ENCODE measurements at regions not wholly inside any gene's neighbourhood (a gene's known extent, or its start where the extent isn't known, plus 50 kb on each side); places are given as distances from the start of the nearest gene placed in this dataset.

- H3K9ac ChIP-seq (ENCODE audit: low read length) = no peak overlapping the region
- H3K27ac ChIP-seq (ENCODE audit: low read length) = no peak overlapping the region
- TF ChIP-seq EZH2 (optimal IDR thresholded peaks at IDR 0.05; ENCODE audit: low read depth, low read length) = no peak
- TF ChIP-seq, protein P1, sequence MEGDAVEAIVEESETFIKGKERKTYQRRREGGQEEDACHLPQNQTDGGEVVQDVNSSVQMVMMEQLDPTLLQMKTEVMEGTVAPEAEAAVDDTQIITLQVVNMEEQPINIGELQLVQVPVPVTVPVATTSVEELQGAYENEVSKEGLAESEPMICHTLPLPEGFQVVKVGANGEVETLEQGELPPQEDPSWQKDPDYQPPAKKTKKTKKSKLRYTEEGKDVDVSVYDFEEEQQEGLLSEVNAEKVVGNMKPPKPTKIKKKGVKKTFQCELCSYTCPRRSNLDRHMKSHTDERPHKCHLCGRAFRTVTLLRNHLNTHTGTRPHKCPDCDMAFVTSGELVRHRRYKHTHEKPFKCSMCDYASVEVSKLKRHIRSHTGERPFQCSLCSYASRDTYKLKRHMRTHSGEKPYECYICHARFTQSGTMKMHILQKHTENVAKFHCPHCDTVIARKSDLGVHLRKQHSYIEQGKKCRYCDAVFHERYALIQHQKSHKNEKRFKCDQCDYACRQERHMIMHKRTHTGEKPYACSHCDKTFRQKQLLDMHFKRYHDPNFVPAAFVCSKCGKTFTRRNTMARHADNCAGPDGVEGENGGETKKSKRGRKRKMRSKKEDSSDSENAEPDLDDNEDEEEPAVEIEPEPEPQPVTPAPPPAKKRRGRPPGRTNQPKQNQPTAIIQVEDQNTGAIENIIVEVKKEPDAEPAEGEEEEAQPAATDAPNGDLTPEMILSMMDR (IDR thresholded peaks at IDR 0.05; ENCODE audit: low read length) = no peak
- no peak for TF ChIP-seq EZH2phosphoT487 (IDR thresholded peaks at IDR 0.05; ENCODE audit: low read length)
- H3K9me3 ChIP-seq (replicated peaks; ENCODE audit: insufficient read depth, low read length) = no peaks in the 10 kb centered on the region
- DNase-seq = no peak
- no peaks in the 10 kb centered on the region for H3K79me2 ChIP-seq (ENCODE audit: low read length)
- H3K4me2 ChIP-seq (ENCODE audit: low read depth, low read length) = no peak overlapping the region
- H4K20me1 ChIP-seq (ENCODE audit: insufficient read depth, low read length) = no peaks in the 10 kb centered on the region
- no peaks in the 10 kb centered on the region for H3K9me2 ChIP-seq (replicated peaks; ENCODE audit: insufficient read depth, low read length)
- no peaks in the 10 kb centered on the region for H3K36me3 ChIP-seq (replicated peaks; ENCODE audit: insufficient read depth, low read length)
- no peak overlapping the region for H3K4me3 ChIP-seq (ENCODE audit: low read length)
- H3K4me1 ChIP-seq (ENCODE audit: low read length) = no peaks in the 10 kb centered on the region
- H3K27me3 ChIP-seq (replicated peaks; ENCODE audit: insufficient read depth, low read length) = no peaks in the 10 kb centered on the region
- no peaks in the 10 kb centered on the region for H3F3A ChIP-seq (ENCODE audit: insufficient read depth, low read length)
- no peak overlapping the region for H2AFZ ChIP-seq (ENCODE audit: low read length)
Observed at GRCh38 chr16:50866806-50867205, 124.9 kb downstream of the CYLD start.

DNA sequence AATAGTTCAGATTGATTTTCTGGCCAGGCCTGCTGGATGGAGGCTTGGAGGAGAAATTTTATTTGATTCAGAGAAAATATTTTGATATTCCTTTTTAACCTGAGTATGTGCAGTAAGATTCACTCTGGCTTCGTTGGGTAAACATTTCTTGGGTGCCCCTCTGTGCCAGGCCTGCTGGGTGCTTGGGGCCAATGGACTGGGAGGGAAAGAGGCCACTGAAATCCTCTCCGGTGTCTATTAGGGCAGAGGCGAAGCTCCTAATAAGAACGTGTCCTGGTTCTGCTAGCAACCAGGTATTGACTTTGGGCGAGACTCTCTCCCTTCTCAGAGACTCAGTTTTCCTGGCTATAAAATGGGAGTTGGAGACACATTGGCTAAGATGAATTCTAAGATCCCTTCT lies 122.5 kb downstream of the CYLD start:
- Histone ChIP-seq H3K9me2 (replicated peaks; ENCODE audit: insufficient read depth, low read length) (no peaks in the 10 kb centered on the region), H3K9me3 (replicated peaks; ENCODE audit: insufficient read depth, low read length) (no peaks in the 10 kb centered on the region), H2AFZ (ENCODE audit: low read length) (no peak overlapping the region), H3K36me3 (replicated peaks; ENCODE audit: insufficient read depth, low read length) (no peaks in the 10 kb centered on the region), H3K9ac (ENCODE audit: low read length) (no peak overlapping the region), H3K79me2 (ENCODE audit: low read length) (no peaks in the 10 kb centered on the region), H3K4me1 (ENCODE audit: low read length) (no peaks in the 10 kb centered on the region), H3F3A (ENCODE audit: insufficient read depth, low read length) (no peaks in the 10 kb centered on the region), H3K4me3 (ENCODE audit: low read length) (no peak overlapping the region), H3K4me2 (ENCODE audit: low read depth, low read length) (no peak overlapping the region), H3K27ac (ENCODE audit: low read length) (no peak overlapping the region), H3K27me3 (replicated peaks; ENCODE audit: insufficient read depth, low read length) (no peaks in the 10 kb centered on the region), H4K20me1 (ENCODE audit: insufficient read depth, low read length) (no peaks in the 10 kb centered on the region)
- no peak for TF ChIP-seq EZH2phosphoT487 (IDR thresholded peaks at IDR 0.05; ENCODE audit: low read length)
- TF ChIP-seq, protein P1 (IDR thresholded peaks at IDR 0.05; ENCODE audit: low read length) = no peak
- TF ChIP-seq EZH2 (optimal IDR thresholded peaks at IDR 0.05; ENCODE audit: low read depth, low read length) = no peak
- no peak for DNase-seq

DNA sequence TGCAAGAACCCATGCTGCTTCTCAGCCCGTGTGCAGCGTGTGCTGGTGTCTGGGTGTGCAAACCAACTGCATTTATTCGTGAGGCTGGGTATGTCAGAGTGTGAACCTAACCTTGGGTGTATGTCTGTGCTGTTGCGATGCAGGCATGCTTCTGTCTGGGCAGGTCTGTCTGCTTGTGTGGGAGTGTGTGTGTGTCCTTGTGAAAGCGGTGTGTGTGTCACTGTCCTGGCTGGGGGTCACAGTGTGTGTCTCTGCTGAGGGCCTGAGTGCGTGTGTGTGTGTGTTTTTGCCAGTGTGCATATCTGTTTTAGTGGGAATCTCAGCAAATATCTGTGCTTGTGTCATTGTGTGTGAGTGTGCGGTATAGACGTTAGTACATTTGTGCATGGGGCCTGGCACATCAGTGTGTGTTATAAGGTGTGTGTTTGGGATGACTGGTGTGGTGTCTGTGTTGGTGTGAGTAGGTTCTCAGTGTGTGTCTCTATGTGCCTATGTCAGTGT lies 121.8 kb downstream of the CYLD start:
- Histone ChIP-seq H3K36me3 (replicated peaks; ENCODE audit: insufficient read depth, low read length) (no peaks in the 10 kb centered on the region), H4K20me1 (ENCODE audit: insufficient read depth, low read length) (no peaks in the 10 kb centered on the region), H3K79me2 (ENCODE audit: low read length) (no peaks in the 10 kb centered on the region), H3K9me2 (replicated peaks; ENCODE audit: insufficient read depth, low read length) (no peaks in the 10 kb centered on the region), H3K4me2 (ENCODE audit: low read depth, low read length) (no peak overlapping the region), H3K27ac (ENCODE audit: low read length) (no peak overlapping the region), H3F3A (ENCODE audit: insufficient read depth, low read length) (no peaks in the 10 kb centered on the region), H3K4me3 (ENCODE audit: low read length) (no peak overlapping the region), H3K9ac (ENCODE audit: low read length) (no peak overlapping the region), H3K4me1 (ENCODE audit: low read length) (no peaks in the 10 kb centered on the region), H2AFZ (ENCODE audit: low read length) (no peak overlapping the region), H3K27me3 (replicated peaks; ENCODE audit: insufficient read depth, low read length) (no peaks in the 10 kb centered on the region), H3K9me3 (replicated peaks; ENCODE audit: insufficient read depth, low read length) (no peaks in the 10 kb centered on the region)
- TF ChIP-seq EZH2 (optimal IDR thresholded peaks at IDR 0.05; ENCODE audit: low read depth, low read length) (no peak), EZH2phosphoT487 (IDR thresholded peaks at IDR 0.05; ENCODE audit: low read length) (no peak)
- TF ChIP-seq, protein P1 (IDR thresholded peaks at IDR 0.05; ENCODE audit: low read length) = no peak
- no peak for DNase-seq

Measured in MM.1S (cell line).